Endothelial cell of umbilical vein (primary cell): ENCODE measurements at regions not wholly inside any gene's neighbourhood (a gene's known extent, or its start where the extent isn't known, plus 50 kb on each side); places are given as distances from the start of the nearest gene placed in this dataset.

Experiments
- BruUV-seq: library from RNA; stranded (reverse); fragments of 400-500 nt; replicated peaks from 2 replicates; lab custom pipeline; 2021; lab: Mats Ljungman, UMichigan
- CTCF ChIA-PET: fragments of 300-600, 350-600 bp; sonication (Branson Sonifier 250); formaldehyde crosslinking; loops from one replicate; lab custom pipeline; 2021; ENCODE audit warnings: antibody characterized with exemption, inconsistent platforms; lab: Charles Lee
- POLR2A ChIA-PET: fragments of 300-600, 350-600 bp; sonication (Branson Sonifier 250); formaldehyde crosslinking; loops from one replicate; lab custom pipeline; 2021; ENCODE audit warnings: antibody characterized with exemption, inconsistent platforms; lab: Charles Lee
- DNase-seq: peaks from one replicate; pipeline ENCODE4 v3.0.0-alpha.2; 2011; ENCODE audit warnings: low read depth, low spot score
- FAIRE-seq: peaks from 2 replicates; lab custom pipeline; 2011; peaks lifted over from hg19 to GRCh38; lab: Jason Lieb, UNC
- H2AFZ ChIP-seq: 2 replicates; pipeline ENCODE4 v1.6.0; 2012; ENCODE audit warnings: low read depth, low read length, control low read depth, inconsistent platforms
- H3K27ac ChIP-seq: 2 replicates; pipeline ENCODE4 v1.5.1; 2011; ENCODE audit warnings: low read depth, mild to moderate bottlenecking, control low read depth, low read length, moderate library complexity; ENCODE audit not compliant: insufficient read depth
- H3K27me3 ChIP-seq, 2 experiments: 2 replicates each; pipeline versions ENCODE4 v1.6.0 to v1.6.1; 2011; ENCODE audit warnings: low read length in 2 of 2, mixed read lengths in 1 of 2; ENCODE audit not compliant: control insufficient read depth in 2 of 2, insufficient read depth in 2 of 2
- H3K36me3 ChIP-seq, 2 experiments: 2 replicates in 1 of 2; 3 replicates in 1 of 2; pipeline ENCODE4 v1.5.1; 2011; ENCODE audit warnings: low read length in 2 of 2, mild to moderate bottlenecking in 1 of 2, moderate library complexity in 1 of 2; ENCODE audit not compliant: control insufficient read depth in 2 of 2, insufficient read depth in 2 of 2; ENCODE audit errors: extremely low read depth in 1 of 2
- H3K4me1 ChIP-seq: 3 replicates; pipeline ENCODE4 v1.5.1; 2011; ENCODE audit warnings: mild to moderate bottlenecking, low read length; ENCODE audit not compliant: control insufficient read depth, insufficient read depth; ENCODE audit errors: extremely low read depth
- H3K4me2 ChIP-seq: 2 replicates; pipeline ENCODE4 v1.6.1; 2011; ENCODE audit warnings: low read length, control low read depth, mixed read lengths; ENCODE audit not compliant: insufficient read depth
- H3K4me3 ChIP-seq, 3 experiments: fragments of 200-600 bp in 1 of 3; sonication (generic), shearing (Covaris generic) in 1 of 3; replicated peaks in 1 of 3; 2 replicates each; pipeline ENCODE4 v1.5.1; 2011 to 2016; ENCODE audit warnings: control low read depth in 3 of 3, low read length in 3 of 3, mild to moderate bottlenecking in 2 of 3, inconsistent platforms in 1 of 3, low read depth in 1 of 3, moderate library complexity in 1 of 3; ENCODE audit not compliant: insufficient read depth in 1 of 3
- H3K79me2 ChIP-seq: 2 replicates; pipeline ENCODE4 v1.6.0; 2012; ENCODE audit warnings: low read length, inconsistent platforms; ENCODE audit not compliant: control insufficient read depth, insufficient read depth
- H3K9ac ChIP-seq: replicated peaks from 2 replicates; pipeline ENCODE3; 2011; ENCODE audit warnings: low read length, control low read depth; ENCODE audit not compliant: insufficient read depth; ENCODE audit errors: extremely low read depth
- H3K9me1 ChIP-seq: replicated peaks from 3 replicates; pipeline ENCODE4 v1.6.0; 2011; ENCODE audit warnings: mild to moderate bottlenecking, low read length; ENCODE audit not compliant: control insufficient read depth, insufficient read depth; ENCODE audit errors: extremely low read depth
- H3K9me3 ChIP-seq: replicated peaks from 2 replicates; pipeline ENCODE4 v1.5.1; 2012; ENCODE audit warnings: low read length, inconsistent platforms; ENCODE audit not compliant: control insufficient read depth, insufficient read depth
- H4K20me1 ChIP-seq: replicated peaks from 2 replicates; pipeline ENCODE3; 2011; ENCODE audit warnings: mild to moderate bottlenecking, low read length; ENCODE audit not compliant: control insufficient read depth, insufficient read depth; ENCODE audit errors: extremely low read depth
- EZH2 ChIP-seq: IDR thresholded peaks from 2 replicates; pipeline ENCODE4 v1.6.1; 2012; ENCODE audit warnings: borderline replicate concordance, low read depth, mild to moderate bottlenecking, moderate library complexity, low read length, inconsistent platforms; ENCODE audit not compliant: severe bottlenecking
- FOS ChIP-seq: IDR thresholded peaks from 2 replicates; pipeline ENCODE4 v1.6.1; 2011; ENCODE audit warnings: mild to moderate bottlenecking, low read length, moderate library complexity, borderline replicate concordance; ENCODE audit not compliant: insufficient read depth
- GATA2 ChIP-seq: IDR thresholded peaks from 2 replicates; pipeline ENCODE4 v1.7.0; 2011; ENCODE audit warnings: low read depth, mild to moderate bottlenecking, moderate library complexity, mixed read lengths, low read length; ENCODE audit not compliant: insufficient read length, insufficient read depth
- JUN ChIP-seq: IDR thresholded peaks from 2 replicates; pipeline ENCODE4 v1.6.1; 2011; ENCODE audit warnings: borderline replicate concordance, low read depth; ENCODE audit not compliant: insufficient read length, insufficient read depth
- MYC ChIP-seq: IDR thresholded peaks from one replicate; pipeline ENCODE4 v1.6.1; 2011; ENCODE audit warnings: mild to moderate bottlenecking, low read depth, low read length
- POLR2A ChIP-seq: IDR thresholded peaks from 2 replicates; pipeline ENCODE4 v1.6.1; 2012; ENCODE audit warnings: low read depth, mild to moderate bottlenecking, control low read depth, low read length
- POLR2AphosphoS5 ChIP-seq: IDR thresholded peaks from 2 replicates; pipeline ENCODE4 v1.6.1; 2012; ENCODE audit warnings: low read depth, mild to moderate bottlenecking, control low read depth, low read length, moderate library complexity; ENCODE audit not compliant: insufficient read depth
- dilution Hi-C: fragments of 300-500 bp; cut with MboI; formaldehyde crosslinking; loops from one replicate; pipeline ENCODE4 v1.15.0; 2019; ENCODE audit warnings: low sequenced_read_pairs; ENCODE audit not compliant: extremely low pct_ligation_motif_present
- intact Hi-C: fragments of 100-400 bp; cut with micrococcal nuclease; formaldehyde crosslinking; loops from one replicate; pipeline ENCODE4 v1.10.0; 2022
- TF ChIP-seq, protein P1 (sequence below), 2 donors: IDR thresholded peaks; 1 replicate in 1 of 2; 2 replicates in 1 of 2; pipeline ENCODE4 v1.5.1; 2011; ENCODE audit warnings: low read length in 2 of 2, mild to moderate bottlenecking in 2 of 2, moderate library complexity in 2 of 2, control low read depth in 1 of 2, inconsistent platforms in 1 of 2, low read depth in 1 of 2; ENCODE audit not compliant: insufficient read depth in 1 of 2; ENCODE audit errors: extremely low read depth in 1 of 2
- TF ChIP-seq, protein P2 (sequence below): IDR thresholded peaks from 2 replicates; pipeline ENCODE4 v1.6.1; 2011; ENCODE audit not compliant: insufficient read depth, insufficient read length

DNA sequence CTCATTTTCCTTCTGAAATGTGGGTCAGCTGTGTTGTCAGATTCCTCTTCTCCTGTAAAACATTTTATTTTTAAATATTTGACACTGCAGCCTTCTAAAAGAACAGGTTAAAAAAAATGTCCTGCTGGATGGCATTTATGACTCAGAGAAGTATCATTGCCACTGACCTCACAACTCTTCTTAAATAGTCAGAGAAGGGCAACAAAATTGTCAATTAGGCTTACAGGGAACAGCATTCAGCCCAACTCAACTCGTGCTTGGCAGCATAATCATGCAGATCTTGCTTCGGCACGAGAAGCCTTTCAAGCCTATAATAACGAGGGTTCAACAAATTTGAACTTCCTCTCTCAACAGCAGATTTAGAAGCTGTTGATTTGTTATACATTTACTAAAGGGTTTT lies 296.7 kb upstream of the DACH1 start:
- dilution Hi-C loops = no loop called here
- H3K27me3 ChIP-seq = no peaks in the 10 kb centered on the region
- no peaks in the 10 kb centered on the region for H3K36me3 ChIP-seq
- ChIA-PET POLR2A (no interaction called here), CTCF (no interaction called here)
- BruUV-seq = no TSS peak
- H3K79me2 ChIP-seq = no peaks in the 10 kb centered on the region
- no peak for TF ChIP-seq JUN
- TF ChIP-seq, protein P1, sequence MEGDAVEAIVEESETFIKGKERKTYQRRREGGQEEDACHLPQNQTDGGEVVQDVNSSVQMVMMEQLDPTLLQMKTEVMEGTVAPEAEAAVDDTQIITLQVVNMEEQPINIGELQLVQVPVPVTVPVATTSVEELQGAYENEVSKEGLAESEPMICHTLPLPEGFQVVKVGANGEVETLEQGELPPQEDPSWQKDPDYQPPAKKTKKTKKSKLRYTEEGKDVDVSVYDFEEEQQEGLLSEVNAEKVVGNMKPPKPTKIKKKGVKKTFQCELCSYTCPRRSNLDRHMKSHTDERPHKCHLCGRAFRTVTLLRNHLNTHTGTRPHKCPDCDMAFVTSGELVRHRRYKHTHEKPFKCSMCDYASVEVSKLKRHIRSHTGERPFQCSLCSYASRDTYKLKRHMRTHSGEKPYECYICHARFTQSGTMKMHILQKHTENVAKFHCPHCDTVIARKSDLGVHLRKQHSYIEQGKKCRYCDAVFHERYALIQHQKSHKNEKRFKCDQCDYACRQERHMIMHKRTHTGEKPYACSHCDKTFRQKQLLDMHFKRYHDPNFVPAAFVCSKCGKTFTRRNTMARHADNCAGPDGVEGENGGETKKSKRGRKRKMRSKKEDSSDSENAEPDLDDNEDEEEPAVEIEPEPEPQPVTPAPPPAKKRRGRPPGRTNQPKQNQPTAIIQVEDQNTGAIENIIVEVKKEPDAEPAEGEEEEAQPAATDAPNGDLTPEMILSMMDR (IDR thresholded peaks at IDR 0.05; ENCODE audit: extremely low read depth in 1 of 2, insufficient read depth in 1 of 2, low read depth in 1 of 2, low read length in 2 of 2) = no peak
- TF ChIP-seq, protein P2, sequence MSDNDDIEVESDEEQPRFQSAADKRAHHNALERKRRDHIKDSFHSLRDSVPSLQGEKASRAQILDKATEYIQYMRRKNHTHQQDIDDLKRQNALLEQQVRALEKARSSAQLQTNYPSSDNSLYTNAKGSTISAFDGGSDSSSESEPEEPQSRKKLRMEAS = no peak
- no peak for TF ChIP-seq EZH2
- no peak for TF ChIP-seq GATA2
- TF ChIP-seq MYC = no peak
- TF ChIP-seq FOS = no peak
- TF ChIP-seq POLR2AphosphoS5 = no peak
- TF ChIP-seq POLR2A = no peak
- H4K20me1 ChIP-seq = no peaks in the 10 kb centered on the region
- intact Hi-C loops = no loop called here
- no peak overlapping the region for H3K4me2 ChIP-seq
- no peak overlapping the region for H3K9ac ChIP-seq
- H3K9me1 ChIP-seq = no peaks in the 10 kb centered on the region
- H3K27ac ChIP-seq = no peak overlapping the region
- peaks cover 6% of the 10 kb centered on the region for H3K4me1 ChIP-seq
- no peak for FAIRE-seq
- no peak overlapping the region for H2AFZ ChIP-seq
- no peak overlapping the region for H3K4me3 ChIP-seq
- H3K9me3 ChIP-seq = no peaks in the 10 kb centered on the region
- DNase-seq = no peak
